AG04450 (cell line): ENCODE measurements at regions not wholly inside any gene's neighbourhood (a gene's known extent, or its start where the extent isn't known, plus 50 kb on each side); places are given as distances from the start of the nearest gene placed in this dataset.

Experiments
- CTCF ChIA-PET: fragments of 300-600, 350-600 bp; formaldehyde crosslinking; extraction: SDS; loops from one replicate; lab custom pipeline; 2022; ENCODE audit warnings: antibody characterized with exemption, inconsistent platforms; lab: Charles Lee
- POLR2A ChIA-PET: fragments of 350-600 bp; formaldehyde crosslinking; extraction: SDS; loops from one replicate; lab custom pipeline; 2021; ENCODE audit warnings: antibody characterized with exemption, inconsistent platforms; lab: Yijun Ruan, JAX
- DNase-seq: peaks from one replicate; pipeline ENCODE4 v3.0.0-alpha.2; 2011; ENCODE audit warnings: low read depth, low spot score
- H3K27ac ChIP-seq: one replicate; pipeline ENCODE4 v1.5.1; 2012; ENCODE audit warnings: low read depth, low read length, control low read depth
- H3K27me3 ChIP-seq: one replicate; pipeline ENCODE4 v1.6.0; 2012; ENCODE audit warnings: low read length; ENCODE audit not compliant: control insufficient read depth, insufficient read depth
- H3K4me3 ChIP-seq: 2 replicates; pipeline ENCODE4 v1.5.1; 2011; ENCODE audit warnings: mild to moderate bottlenecking, low read depth, low read length, control low read depth
- H3K9me3 ChIP-seq: 2 replicates; pipeline ENCODE4 v1.5.1; 2012; ENCODE audit warnings: low read length; ENCODE audit not compliant: control insufficient read depth, insufficient read depth
- TF ChIP-seq, protein P1 (sequence below): IDR thresholded peaks from 2 replicates; pipeline ENCODE4 v1.5.1; 2011; ENCODE audit warnings: low read depth, low read length, control low read depth, inconsistent platforms

DNA sequence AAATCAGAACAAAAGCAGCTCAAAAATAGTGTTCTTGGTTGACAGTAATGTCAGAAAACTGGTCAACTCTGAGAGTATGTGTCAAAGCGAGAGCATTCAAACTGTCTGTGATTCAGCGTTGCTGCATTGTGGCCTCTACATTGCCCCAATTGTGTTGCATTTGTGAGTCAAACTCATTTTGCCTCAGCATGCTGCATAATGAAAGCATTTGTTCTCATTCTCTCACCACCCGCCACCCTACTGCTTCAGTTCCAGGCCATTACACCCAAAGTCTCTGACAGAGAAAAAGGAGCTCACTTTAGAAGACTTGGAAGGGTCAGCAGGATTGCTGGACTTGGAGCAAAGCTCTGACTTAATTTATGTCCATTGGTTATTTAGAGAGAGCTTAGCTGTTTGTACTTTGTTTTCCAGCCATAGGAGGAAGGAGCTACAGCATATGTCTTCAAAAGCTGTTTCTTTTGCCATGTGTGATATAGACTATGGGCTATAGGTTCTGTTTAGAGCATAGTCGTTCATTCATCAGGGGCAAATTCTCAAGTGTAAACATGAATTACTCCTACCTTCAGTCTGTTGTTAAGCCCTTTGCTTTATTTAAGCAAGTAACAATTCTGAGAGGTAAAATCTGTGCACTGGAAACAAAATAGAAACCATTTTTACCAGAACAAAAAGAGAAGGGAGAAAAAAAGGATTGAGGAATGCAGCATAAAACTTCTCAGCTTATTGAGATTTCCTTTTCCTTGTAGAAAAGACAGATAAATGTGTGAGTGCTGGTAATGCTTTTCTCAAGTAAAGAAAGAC lies 153.4 kb upstream of the ANK2 start:
- H3K27me3 ChIP-seq, result no peaks in the 10 kb centered on the region
- H3K27ac ChIP-seq, result no peak overlapping the region
- no peak overlapping the region for H3K4me3 ChIP-seq
- TF ChIP-seq, protein P1, sequence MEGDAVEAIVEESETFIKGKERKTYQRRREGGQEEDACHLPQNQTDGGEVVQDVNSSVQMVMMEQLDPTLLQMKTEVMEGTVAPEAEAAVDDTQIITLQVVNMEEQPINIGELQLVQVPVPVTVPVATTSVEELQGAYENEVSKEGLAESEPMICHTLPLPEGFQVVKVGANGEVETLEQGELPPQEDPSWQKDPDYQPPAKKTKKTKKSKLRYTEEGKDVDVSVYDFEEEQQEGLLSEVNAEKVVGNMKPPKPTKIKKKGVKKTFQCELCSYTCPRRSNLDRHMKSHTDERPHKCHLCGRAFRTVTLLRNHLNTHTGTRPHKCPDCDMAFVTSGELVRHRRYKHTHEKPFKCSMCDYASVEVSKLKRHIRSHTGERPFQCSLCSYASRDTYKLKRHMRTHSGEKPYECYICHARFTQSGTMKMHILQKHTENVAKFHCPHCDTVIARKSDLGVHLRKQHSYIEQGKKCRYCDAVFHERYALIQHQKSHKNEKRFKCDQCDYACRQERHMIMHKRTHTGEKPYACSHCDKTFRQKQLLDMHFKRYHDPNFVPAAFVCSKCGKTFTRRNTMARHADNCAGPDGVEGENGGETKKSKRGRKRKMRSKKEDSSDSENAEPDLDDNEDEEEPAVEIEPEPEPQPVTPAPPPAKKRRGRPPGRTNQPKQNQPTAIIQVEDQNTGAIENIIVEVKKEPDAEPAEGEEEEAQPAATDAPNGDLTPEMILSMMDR, result no peak
- ChIA-PET CTCF (interaction anchor here (0.5 to 2.0 kb wide), 2 partner anchors 8 to 43 kb away, joined by 3 to 6 read pairs; no protein-coding TSS in a partner anchor), POLR2A (no interaction called here)
- DNase-seq, result no peak
- no peaks in the 10 kb centered on the region for H3K9me3 ChIP-seq

DNA sequence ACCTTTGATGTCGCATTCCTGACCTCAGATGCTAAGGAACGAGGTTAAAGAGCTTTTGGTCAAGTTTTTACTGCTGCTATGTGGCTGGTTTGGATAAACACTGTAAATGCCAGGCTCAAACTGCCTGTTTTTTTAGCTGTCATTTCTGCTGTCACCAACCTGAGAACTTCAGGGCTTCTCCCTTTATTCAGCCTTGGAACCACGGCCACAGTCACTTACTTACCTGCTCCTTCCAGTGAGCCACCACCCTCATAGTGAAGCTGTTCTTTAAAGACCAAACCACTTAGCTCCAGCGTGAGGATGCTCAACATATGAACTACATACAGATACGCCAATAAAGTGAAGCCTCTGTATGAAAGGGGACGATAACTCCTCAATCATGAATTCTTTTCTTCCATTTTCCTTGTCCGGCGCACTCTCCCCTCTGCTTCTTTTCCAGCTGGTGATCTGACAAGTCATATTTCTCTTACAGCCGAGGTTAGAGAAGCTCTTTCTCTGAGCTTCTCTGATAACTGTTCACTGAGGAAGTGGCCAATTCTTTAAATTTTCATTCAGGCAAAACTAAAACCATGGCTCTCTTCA lies 152.8 kb upstream of the ANK2 start:
- DNase-seq, result no peak
- Histone ChIP-seq H3K27ac (no peak overlapping the region), H3K27me3 (no peaks in the 10 kb centered on the region), H3K9me3 (no peaks in the 10 kb centered on the region), H3K4me3 (no peak overlapping the region)
- ChIA-PET CTCF (interaction anchor here (0.5 to 2.0 kb wide), 3 partner anchors 9 to 42 kb away, joined by 3 to 6 read pairs (median 3); no protein-coding TSS in a partner anchor), POLR2A (no interaction called here)
- TF ChIP-seq, protein P1, result no peak

DNA sequence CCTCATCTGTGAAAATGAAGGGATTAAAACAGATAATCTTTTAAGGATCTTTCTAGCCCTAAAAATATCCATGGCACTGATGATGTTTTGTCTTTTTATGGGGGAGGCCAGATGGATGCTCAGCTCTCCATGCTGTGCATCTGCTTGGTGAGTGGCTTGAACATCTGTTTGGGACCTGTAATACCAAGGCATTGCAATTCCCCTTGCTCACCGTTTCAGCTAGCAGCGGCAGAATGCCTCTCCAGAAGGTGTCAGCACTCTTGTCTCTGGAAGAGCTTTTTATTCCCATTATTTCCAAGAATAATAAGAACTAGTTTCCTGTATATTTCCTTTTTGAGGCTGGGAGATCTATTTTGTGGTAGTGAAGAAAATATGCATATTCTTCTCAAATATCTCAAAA lies 151.9 kb upstream of the ANK2 start:
- TF ChIP-seq, protein P1, result no peak
- Histone ChIP-seq H3K27me3 (no peaks in the 10 kb centered on the region), H3K9me3 (no peaks in the 10 kb centered on the region), H3K27ac (no peak overlapping the region), H3K4me3 (no peak overlapping the region)
- POLR2A ChIA-PET, result no interaction called here
- CTCF ChIA-PET, result interaction anchor here (1.3 to 2.0 kb wide), 2 partner anchors 11 to 41 kb away, joined by 3 to 6 read pairs; no protein-coding TSS in a partner anchor
- DNase-seq, result no peak

DNA sequence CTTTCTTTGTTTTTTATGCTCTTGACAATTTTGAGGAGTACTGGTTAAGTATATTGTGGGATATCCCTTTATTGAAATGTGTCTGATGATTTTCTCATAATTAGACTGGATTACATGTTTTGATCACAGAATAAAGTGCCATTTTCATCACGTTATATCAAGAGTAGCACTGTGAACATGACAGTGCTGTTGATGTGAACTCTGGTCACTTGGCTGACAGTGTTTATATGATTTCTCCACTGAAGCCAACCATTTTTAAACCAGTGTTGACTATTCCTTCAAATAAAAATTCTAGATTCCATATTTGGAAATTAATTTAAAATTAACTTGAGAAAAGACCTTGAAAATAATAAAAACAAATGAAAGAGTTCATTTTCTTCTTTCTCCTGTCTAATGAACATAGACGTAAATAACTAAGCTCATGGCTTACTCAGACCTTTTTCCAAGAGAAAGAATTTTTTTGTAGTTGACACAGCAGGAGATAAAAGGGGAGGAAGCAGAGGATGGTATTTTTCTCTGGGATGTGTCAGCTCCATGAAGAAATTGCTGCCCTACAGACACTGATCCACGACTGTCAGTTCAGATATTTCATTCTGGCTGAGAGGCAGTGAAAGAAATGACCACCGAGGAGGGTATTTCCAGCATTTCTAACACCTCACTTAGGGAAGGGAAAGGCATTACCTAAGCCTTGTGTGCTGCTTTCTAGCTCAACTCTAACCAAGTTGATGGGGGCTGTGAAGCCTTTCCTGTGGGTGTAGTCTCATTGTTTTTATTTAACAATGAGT lies 150.9 kb upstream of the ANK2 start:
- H3K27ac ChIP-seq, result no peak overlapping the region

More for the DNA sequence above, 150.9 kb upstream of the ANK2 start:
- CTCF ChIA-PET, result no interaction called here
- no peak for DNase-seq
- H3K9me3 ChIP-seq, result no peaks in the 10 kb centered on the region
- POLR2A ChIA-PET, result no interaction called here
- TF ChIP-seq, protein P1, result no peak
- H3K4me3 ChIP-seq, result no peak overlapping the region
- no peaks in the 10 kb centered on the region for H3K27me3 ChIP-seq
